Erythroblast (primary cell): ENCODE measurements at regions not wholly inside any gene's neighbourhood (a gene's known extent, or its start where the extent isn't known, plus 50 kb on each side); places are given as distances from the start of the nearest gene placed in this dataset.
A peak's percentile ranks its signal among the peaks of the same experiment; 100 is the strongest.

Source experiments
- DNase-seq, 2 experiments: peaks; one replicate each; lab custom pipeline; 2025; lab: John Stamatoyannopoulos, UW
- GATA1 ChIP-seq: IDR thresholded peaks from 2 replicates; pipeline ENCODE4 v1.6.1; 2011; ENCODE audit warnings: low read depth, mild to moderate bottlenecking, control low read depth, low read length, moderate library complexity
- POLR2A ChIP-seq: IDR thresholded peaks from 2 replicates; pipeline ENCODE4 v1.6.1; 2011; ENCODE audit warnings: mild to moderate bottlenecking, low read length

DNA sequence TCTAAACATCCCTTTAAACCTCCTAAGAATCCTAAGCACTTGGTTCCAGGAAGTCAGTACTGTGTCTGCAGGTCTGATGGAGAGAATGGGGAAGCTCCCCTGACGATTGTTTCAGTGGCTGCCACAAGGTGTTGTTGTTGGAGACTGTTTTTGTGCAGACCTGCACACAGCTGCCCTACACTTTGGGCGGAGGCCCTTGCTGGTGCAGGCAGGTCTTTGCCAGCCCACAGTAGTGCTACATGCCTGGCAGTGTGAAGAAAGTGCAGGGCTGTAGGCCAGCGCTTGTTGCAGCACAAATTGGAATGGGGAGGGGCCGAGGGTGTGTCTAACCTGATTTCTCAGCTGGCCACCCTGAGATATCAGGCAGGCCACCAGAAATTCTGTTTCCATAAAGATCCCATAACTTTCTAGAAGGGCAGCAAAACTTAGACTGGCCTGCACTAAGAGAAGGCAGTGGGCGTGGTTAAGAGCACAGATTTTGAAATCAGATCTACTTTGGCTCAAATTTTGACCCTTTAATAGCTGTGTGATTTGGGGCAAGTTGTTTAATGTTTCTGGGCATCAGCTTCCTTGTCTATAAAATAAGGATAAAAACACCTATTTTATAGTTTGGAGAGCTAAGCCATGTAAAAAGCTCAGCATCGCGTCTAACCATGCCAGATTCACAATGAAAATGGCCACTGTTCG is 83.7 kb upstream of the SLC1A4 start:
- no peak for DNase-seq

DNA sequence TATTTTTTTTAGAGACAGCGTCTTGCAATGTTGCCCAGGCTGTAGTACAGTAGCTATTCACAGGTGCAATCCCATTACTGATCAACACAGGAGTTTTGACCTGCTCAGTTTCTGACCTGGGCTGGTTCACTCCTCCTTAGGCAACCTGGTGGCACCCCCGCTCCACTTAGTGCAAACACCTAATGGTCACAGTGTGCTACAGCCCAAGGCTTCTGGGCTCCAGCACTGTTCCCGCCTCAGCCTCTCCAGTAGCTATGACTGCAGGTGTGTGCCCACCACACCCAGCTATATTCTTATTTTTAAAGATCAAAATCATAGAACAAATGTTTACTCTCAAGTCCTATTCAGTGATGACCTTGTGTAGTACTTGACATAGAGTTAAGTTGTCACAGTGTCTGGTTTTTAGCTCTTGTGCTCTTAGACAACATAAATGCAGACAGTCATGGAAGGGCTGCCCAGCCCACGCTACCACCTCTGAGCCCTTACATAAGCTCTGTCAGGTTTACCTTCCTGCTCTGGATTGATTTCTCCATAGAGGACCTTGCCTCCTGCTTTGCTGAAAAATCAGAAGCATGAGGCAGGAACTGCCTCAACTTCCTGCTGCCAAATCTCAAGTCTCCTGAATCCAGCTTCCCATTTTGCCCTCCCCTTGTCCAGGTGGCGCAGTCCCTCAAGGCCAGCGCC is 82.2 kb upstream of the SLC1A4 start:
- no peak for DNase-seq
- TF ChIP-seq GATA1 (no peak), POLR2A (no peak)

More for the DNA sequence above, 83.7 kb upstream of the SLC1A4 start:
- TF ChIP-seq POLR2A, result no peak
- no peak for TF ChIP-seq GATA1

DNA sequence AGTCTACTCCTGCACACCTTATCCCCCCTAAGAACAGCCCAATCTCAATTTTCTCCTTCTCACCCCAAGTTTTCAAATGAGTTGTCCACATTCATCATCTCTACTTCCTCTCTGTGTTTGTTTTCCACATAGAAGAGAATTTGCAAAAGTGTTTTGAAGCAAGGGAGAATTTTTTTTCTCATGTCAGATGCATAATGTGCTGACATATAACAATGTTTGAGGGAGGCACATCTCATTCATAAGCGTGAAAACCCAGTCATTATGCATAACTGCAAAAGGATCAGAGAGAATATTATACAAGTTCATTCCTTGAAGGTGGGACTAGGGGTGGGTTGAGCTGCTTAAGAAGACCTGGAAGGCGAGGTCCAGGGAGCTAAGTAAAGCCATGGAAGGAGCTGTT is 80.8 kb upstream of the SLC1A4 start:
- DNase-seq, result no peak
- TF ChIP-seq GATA1 (no peak), POLR2A (no peak)

DNA sequence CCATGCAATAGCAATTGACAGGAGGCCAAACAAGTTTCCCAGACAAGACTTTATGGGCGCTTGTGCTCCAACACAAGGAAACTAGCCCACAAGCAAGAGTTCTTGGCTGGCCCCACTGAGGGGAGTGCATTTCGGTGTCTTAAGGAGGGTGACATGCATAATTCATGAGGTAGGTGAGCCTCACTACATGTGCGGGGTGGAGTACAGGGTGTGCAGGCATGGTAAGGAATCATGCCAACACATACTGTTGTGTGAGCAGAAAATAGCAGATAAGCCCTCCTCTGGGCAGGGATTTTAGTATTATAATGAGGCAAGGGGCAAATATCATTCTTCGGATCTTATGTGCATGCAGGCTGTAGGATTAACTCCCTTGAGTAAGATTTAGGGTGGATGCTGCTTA is 78.7 kb upstream of the SLC1A4 start:
- no peak for TF ChIP-seq POLR2A
- no peak for TF ChIP-seq GATA1
- DNase-seq, result peak in 1 of 2 experiments; percentile 19

DNA sequence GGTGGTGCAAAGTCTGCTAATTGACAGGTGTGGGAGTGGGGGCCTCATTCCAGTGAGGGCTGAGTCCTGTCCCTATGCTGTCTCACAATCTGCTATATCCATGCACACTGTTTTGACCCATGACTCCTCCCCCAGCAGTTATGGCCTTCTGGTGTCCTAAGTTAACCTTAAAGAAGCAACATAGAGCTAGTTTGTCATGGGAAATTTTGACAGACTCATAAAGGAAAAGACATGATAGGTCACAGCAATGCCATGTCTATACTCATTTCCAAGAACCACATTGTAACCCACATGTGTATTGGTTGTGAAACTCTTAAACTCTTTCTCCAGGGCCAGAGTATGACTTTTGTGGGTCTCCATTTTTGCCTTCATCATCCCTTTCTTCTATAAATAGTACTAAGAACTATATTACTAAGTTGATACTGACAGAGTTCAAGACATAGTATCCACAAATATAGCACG is 78.2 kb upstream of the SLC1A4 start:
- TF ChIP-seq POLR2A, result no peak
- TF ChIP-seq GATA1, result no peak

DNA sequence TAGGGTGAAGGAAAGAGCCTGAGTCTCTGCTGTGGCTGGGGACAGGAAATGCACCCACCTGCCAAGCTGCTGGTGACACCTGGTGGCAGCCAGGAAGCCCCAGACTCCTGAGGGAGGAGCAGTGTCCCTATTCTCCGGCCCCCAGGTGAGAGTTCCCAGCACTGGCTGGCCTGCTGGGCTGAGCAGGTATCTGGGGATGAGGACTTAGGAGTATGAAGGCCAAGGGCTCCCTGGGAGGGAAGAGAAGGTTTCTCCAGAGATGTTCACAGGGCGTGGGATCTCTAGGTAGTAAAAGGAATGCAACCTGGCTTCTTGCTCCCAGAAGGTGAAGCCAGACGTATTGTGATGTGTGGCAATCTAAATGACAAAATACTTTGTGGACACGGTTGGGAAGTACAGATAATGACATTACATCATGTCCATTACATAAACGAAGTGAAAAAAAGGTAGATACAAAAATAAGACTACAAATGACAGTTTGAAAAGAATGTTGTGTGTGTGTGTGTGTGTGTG is 75.8 kb upstream of the SLC1A4 start:
- TF ChIP-seq GATA1, result no peak
- no peak for TF ChIP-seq POLR2A
- peak in 1 of 2 experiments; percentile 7 for DNase-seq

More for the DNA sequence above, 78.2 kb upstream of the SLC1A4 start:
- DNase-seq, result peak; percentile 14 to 19

DNA sequence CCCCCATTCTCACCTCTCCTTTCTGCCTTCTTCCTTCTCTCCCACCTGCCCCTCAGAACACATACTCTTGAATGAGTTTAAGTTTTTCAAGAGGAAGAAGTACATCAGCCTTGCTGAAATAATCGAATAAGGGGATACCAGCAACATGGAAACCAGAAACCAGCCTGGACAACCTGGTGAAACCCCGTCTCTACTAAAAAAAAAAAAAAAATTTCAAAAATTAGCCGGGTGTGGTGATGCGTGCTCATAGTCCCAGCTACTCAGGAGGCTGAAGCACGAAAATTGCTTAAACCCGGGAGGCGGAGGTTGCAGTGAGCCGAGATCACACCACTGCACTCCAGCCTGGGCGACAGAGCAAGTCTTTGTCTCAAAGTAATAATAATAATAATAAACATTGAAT is 75.0 kb upstream of the SLC1A4 start:
- no peak for DNase-seq
- TF ChIP-seq GATA1 (no peak), POLR2A (no peak)

DNA sequence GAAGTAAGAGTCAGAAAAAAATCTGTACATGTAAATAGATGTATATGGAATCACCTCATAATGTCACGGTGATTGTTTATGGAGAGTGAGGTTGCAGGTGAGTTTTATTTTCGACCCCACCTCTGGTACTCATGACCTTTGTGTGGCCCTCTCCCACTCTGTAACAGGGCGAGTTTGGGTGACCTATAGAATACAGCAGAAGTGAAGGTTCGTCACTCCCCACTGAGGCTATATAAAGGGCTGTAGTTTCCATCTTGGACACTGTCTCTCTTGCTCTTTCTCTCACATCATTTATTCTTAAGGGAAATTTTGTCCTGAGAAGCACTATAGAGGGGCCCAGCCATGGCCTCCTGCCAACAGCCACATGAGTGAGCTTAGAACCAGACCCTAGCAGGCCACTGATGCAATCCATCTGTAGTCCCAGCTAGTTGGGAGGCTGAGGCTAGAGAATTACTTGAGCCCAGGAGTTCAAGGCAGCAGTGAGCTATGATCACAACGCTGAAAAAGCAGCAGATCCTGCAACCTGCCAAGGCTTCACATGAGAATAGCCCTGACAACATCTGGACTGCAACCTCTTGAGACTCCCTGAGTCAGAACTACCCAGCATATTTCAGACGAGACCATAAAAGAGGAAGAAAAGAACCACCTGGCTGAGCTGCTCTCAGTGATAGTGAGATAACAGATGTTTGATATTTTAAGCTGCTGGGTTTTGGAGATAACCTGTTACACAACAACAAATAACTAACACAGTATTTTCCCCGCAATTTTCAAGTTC is 74.3 kb upstream of the SLC1A4 start:
- no peak for TF ChIP-seq GATA1
- TF ChIP-seq POLR2A, result no peak
- peak; percentile 62 to 72 for DNase-seq

DNA sequence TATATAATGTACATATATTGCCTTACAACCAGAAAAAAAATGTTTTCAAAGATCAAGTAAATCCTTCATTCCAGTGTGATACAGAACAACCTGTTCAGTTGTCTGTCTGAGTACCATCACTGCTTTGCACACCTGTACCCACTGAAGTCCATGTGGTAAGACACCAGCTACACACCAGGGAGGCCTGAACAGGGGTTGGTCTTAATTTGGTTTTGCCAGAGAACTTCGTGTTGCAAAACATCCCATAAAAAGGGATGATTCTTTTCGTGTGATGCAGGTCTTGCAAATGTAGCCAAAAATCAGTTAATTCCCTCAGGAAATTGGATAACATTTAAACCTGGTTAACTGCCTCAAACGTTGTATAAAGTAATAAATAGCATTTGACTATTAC is 73.7 kb upstream of the SLC1A4 start:
- peak in 1 of 2 experiments; percentile 34 for DNase-seq
- TF ChIP-seq POLR2A (no peak), GATA1 (no peak)

DNA sequence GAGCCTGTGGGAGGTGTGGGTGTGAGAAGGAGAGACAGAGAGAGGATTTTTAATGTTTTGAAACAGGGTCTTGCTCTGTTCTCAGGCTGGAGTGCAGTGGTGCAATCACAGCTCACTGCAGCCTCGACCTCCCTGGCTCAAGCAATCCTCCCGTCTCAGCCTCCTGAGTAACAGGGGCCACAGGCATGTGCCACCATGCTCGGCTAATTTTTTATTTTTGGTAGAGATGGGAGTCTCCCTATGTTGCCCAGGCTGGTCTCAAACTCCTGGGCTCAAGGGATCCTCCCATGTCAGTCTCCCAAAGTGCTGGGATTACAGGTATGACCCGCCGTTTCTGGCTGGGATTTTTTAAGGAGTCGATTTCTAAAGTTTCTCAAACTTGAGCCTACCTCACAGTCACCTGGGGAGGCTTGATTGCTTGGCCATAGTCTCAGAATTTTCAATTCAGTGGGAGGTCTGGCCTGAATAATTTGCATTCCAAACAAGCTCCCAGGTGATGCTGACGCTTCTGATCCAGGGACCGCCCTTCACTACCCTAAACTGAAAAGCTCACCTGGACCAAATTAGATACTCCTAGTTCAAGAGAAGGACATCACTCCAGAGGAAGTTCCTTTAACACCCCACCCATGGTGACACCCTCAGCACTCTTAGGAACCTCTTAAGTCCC is 70.8 kb upstream of the SLC1A4 start:
- no peak for DNase-seq
- TF ChIP-seq GATA1 (no peak), POLR2A (no peak)

DNA sequence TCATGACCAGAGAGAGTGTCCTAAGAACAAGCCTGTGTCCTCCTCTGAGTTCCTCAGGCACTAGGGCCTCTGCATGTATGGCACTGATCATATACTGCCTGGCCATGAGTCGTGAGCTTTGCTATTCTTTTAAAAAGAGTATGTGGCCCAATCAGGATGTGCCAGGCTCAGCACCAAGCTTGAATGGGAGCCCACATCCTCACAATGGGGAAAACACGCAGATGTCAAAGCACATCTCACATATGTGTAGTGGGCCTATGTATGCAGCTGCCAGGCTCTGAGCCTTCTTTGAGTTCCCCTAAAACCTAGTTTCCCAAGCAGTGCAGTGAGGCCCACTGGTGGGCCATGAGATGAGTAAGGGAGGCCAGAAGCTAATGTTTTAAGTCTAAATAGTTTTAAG is 69.9 kb upstream of the SLC1A4 start:
- TF ChIP-seq POLR2A, result no peak
- no peak for TF ChIP-seq GATA1
- no peak for DNase-seq

DNA sequence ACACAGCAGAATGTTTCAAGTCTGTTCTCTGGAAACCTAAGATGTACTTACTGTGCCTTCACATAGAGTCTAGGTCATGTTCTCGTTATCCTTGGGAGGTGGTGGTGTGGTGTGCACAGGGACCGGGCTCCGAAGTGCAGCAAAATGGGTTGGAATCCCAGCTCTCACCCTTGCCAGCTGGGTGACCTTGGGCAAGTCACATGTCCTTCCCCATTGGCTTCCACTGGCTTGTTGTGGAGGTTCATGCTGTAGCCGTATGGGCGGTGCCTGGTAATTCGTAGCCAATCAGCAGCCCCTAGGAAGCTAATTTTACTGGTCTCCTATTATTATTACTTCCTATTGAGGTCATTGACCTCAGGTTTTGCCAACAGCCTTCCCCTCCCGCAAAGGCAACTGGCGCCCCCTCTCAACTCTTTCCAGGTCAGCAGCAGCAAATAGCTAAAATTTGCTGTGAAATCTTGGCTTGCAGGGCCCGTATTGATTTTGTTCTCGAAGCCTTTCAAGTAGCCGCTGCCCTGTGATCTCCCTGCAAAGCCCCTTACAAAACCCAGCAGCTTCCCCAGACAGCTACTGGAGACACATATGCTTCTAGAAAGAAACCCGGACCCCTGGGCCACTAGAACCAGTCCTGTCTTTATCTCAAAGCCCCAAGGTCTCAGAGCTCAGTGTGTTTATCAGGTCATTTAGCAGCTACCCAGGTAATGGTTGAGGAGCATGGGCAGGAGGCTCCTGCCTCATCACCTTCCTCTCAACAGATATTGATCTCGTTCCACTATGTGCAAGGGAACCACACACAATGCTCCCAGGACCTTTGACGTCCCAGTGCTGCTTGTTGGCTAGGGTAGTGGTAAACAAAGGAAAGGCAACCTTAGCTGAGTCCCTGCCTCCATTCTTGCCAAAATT is 66.5 kb upstream of the SLC1A4 start:
- TF ChIP-seq GATA1 (no peak), POLR2A (no peak)
- no peak for DNase-seq

DNA sequence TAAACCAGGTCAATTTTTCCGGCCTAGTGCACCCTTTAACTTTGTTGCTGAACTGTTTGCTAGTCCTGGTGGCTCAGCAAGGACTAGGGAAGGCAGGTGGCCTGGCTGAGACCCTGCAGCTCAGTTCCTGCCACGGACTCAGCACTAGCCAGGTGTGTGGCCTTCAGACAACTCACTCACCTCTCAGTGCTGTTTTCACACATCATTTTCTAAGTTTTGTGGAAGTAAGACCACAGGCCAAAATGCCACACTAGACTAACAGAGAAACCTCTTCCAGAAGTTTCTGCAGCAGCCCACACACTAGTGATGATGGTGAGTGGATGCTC is 65.9 kb upstream of the SLC1A4 start:
- DNase-seq, result no peak
- TF ChIP-seq POLR2A, result no peak
